H7 (cell line): ENCODE measurements at regions not wholly inside any gene's neighbourhood (a gene's known extent, or its start where the extent isn't known, plus 50 kb on each side); places are given as distances from the start of the nearest gene placed in this dataset.

ENCODE experiments used
- DNase-seq: peaks from one replicate; pipeline ENCODE4 v3.0.0; 2012
- H3K27me3 ChIP-seq: 2 replicates; pipeline ENCODE4 v1.6.0; 2011; ENCODE audit warnings: mild to moderate bottlenecking, low read length; ENCODE audit not compliant: control insufficient read depth, insufficient read depth
- H3K36me3 ChIP-seq: replicated peaks from 2 replicates; pipeline ENCODE4 v1.5.1; 2011; ENCODE audit warnings: low read length; ENCODE audit not compliant: control insufficient read depth, insufficient read depth
- H3K4me3 ChIP-seq: 2 replicates; pipeline ENCODE4 v1.5.1; 2011; ENCODE audit warnings: low read depth, mild to moderate bottlenecking, control low read depth, low read length, moderate library complexity; ENCODE audit not compliant: insufficient read depth

DNA sequence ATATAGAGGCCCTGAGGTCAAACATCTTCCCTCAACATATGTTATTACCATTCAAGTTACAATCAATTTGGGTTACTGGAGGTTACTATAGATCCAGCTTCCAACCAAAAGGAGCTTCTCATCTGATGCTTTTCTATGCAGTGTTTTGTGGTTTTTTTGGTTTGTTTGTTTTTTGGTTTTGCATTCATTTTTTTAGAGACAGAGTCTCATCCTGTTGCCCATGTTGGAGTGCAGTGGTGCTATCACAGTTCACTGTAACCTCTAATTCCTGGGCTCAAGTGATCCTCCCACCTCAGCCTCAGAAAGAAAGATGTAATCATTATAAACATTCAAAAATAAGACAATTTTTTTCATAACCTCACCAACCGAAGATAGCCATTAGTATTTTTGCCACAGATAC is 124.4 kb upstream of the JARID2 start:
- no peaks in the 10 kb centered on the region for H3K36me3 ChIP-seq
- no peaks in the 10 kb centered on the region for H3K27me3 ChIP-seq
- DNase-seq = no peak
- no peak overlapping the region for H3K4me3 ChIP-seq

- DNase-seq = no peak
- no peaks in the 10 kb centered on the region for H3K27me3 ChIP-seq
- no peaks in the 10 kb centered on the region for H3K36me3 ChIP-seq
- H3K4me3 ChIP-seq = no peak overlapping the region
These were observed 123.8 kb upstream of the JARID2 start for GRCh38 chr6:15121977-15122550.

DNA sequence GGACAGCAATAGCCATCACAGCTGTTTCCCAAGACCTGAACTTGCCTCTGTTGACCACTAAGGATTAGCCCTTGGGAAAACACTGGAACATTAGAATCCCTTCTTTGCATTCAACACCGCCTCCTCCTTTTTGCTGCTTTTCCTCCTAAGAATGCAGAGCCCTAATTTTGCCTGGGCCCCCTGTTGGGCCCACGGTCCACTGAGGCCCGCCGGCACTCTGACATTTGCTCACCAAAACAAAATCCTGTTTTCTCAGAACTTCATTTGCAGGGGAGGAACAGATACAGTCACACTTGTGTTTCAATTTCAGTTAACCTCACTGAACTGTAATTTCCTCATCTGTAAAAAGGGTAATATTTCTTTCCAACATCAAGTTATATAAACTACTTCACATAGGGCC is 116.0 kb upstream of the JARID2 start:
- no peak overlapping the region for H3K4me3 ChIP-seq
- peak; percentile 47 for DNase-seq

DNA sequence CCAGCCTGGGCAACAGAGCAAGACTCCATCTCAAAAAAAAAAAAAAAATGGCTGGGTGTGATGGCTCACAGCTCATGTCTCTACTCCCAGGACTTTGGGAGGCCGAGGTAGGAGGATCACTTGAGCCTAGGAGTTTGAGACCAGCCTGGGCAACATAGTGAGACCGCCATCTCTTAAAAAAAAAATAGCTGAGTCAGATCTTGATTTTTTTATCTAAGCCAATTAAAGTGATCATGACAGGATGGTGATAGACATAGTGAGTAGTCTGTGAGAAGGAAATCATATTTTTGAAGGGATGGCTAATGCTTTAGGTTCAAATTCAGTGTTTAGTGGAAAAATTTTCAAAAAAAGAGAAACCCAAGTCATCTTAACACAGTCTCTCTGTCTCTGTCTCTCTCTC is 114.6 kb upstream of the JARID2 start:
- no peak overlapping the region for H3K4me3 ChIP-seq
- DNase-seq = no peak
- no peaks in the 10 kb centered on the region for H3K27me3 ChIP-seq
- H3K36me3 ChIP-seq = no peaks in the 10 kb centered on the region

More for the DNA sequence above, 116.0 kb upstream of the JARID2 start:
- H3K27me3 ChIP-seq = no peaks in the 10 kb centered on the region
- no peaks in the 10 kb centered on the region for H3K36me3 ChIP-seq

DNA sequence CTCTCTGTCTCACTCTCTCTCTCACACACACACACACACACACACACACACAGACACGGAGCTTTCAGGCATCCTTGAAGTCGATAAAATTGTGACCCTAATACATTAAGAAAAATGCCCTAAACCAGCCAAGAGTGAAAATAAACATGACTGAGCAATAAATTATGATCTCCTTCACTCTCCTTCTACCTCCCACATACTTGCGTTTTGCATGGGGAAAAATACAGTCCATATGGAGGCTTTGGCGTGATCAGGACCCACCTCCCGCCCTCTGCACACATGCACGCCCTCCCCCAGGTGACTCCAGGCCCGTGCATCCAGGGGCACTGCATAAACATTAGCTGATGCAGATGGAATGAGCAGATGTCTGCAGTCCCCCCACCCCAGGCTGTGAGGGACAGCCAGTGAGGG is 114.2 kb upstream of the JARID2 start:
- Histone ChIP-seq H3K27me3 (no peaks in the 10 kb centered on the region), H3K4me3 (no peak overlapping the region), H3K36me3 (no peaks in the 10 kb centered on the region)
- no peak for DNase-seq

DNA sequence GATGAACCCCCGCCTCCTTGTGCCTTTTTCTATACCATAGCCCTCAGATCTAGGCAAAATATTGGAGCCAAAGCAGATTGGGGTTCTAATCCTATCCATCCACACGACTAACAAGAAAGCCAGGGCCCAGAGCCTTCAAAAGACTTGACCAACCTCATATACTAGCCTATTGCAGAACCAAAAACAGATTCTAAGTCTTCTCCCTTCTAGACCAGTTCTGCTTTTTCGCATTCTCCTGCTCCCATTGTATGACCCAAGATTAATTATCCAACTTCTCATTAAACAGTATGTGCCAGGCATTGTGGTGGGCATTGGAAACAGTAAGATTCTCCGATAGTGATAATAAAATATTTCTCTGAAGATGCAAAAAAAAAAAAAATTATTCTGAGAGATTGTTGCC is 113.7 kb upstream of the JARID2 start:
- Histone ChIP-seq H3K27me3 (no peaks in the 10 kb centered on the region), H3K36me3 (no peaks in the 10 kb centered on the region), H3K4me3 (no peak overlapping the region)
- DNase-seq = no peak

DNA sequence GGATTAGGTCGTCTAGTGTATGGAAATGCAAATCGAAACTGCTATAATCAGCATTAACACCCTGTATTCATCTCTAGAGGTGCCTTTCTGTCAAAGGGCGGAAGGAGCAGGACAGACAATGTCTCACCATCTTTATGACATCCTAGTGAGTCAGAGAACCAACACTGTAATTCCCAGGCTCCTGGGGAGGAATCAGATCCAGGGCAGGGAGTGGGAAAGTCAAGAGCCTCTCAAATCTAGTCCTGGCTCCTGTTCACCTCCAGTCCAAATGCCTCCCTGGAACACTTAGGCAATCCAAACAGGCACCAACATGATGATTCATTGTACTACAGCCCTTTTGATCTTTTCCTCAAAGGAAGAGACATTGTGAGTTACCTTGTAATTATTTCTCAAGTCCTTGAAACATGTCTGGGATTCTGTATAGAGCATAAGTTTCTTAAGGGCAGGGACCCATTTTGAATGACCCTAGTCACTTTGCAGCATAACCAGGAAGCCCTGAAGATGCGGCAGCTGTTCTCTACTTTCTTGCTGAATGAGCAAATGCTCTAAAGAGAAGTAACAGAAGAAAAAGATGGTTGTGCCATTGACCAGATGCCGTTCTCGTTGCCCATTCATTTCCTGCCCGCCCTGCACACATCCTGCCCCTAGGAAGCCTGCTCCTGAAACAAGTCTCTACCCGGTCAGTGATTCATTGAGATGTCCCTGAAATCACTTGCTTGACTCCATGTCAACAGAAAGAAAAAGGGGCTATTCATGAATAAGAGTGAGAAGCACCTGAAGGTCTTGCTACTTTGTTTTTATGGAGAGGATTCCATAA is 112.8 kb upstream of the JARID2 start:
- Histone ChIP-seq H3K4me3 (no peak overlapping the region), H3K36me3 (no peaks in the 10 kb centered on the region), H3K27me3 (no peaks in the 10 kb centered on the region)
- no peak for DNase-seq

- Histone ChIP-seq H3K36me3 (no peaks in the 10 kb centered on the region), H3K4me3 (no peak overlapping the region), H3K27me3 (no peaks in the 10 kb centered on the region)
- no peak for DNase-seq
These were observed 108.8 kb upstream of the JARID2 start for GRCh38 chr6:15137086-15137485.

DNA sequence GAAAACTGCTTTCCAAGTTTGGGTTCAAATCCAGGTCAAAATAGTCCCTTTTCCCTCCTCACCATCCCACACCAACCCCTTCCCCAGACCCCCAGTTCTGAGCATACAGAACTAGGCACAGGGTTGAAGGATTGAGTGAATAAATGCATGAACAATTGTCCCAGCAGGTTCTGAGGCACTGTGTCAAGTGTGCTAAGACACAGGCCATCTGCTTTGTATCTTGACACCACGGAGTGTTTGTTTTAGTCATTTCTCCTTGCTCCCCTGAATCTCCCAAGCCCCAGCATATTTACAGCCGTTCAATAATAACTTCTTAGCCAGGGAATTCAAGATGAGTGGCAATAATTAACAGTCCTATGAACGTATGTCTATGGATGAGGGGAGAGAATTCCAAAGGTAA is 102.8 kb upstream of the JARID2 start:
- DNase-seq = no peak
- Histone ChIP-seq H3K4me3 (no peak overlapping the region), H3K27me3 (no peaks in the 10 kb centered on the region), H3K36me3 (no peaks in the 10 kb centered on the region)

GRCh38 chr6:15143540-15143939 is 102.3 kb upstream of the JARID2 start:
- no peaks in the 10 kb centered on the region for H3K36me3 ChIP-seq
- H3K4me3 ChIP-seq = no peak overlapping the region
- H3K27me3 ChIP-seq = no peaks in the 10 kb centered on the region
- no peak for DNase-seq

- no peak for DNase-seq
- Histone ChIP-seq H3K36me3 (no peaks in the 10 kb centered on the region), H3K4me3 (no peak overlapping the region), H3K27me3 (no peaks in the 10 kb centered on the region)
These were observed 100.0 kb upstream of the JARID2 start for GRCh38 chr6:15145821-15146220.

DNA sequence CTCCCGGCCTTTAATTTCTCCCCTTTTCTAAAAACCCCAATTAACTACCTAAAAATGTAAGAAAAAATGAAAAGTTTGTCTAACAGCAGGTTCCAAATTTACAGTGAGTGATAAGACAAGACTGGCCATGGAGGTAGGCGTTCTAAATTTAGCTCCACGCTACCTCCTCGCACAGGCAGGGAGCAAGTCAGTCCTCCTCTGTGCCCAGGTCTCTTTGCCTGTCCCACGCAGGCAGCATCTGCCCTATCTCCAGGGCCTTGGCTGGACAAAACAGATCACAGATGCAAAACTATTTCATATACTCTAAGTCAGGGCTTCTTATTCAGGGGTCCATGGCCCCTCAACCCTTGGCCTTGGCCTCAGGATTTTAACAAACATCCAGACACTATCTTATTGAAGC is 98.0 kb upstream of the JARID2 start:
- DNase-seq = no peak
- H3K4me3 ChIP-seq = no peak overlapping the region
- no peaks in the 10 kb centered on the region for H3K27me3 ChIP-seq
- H3K36me3 ChIP-seq = no peaks in the 10 kb centered on the region

GRCh38 chr6:15148356-15148946 is 97.4 kb upstream of the JARID2 start:
- no peaks in the 10 kb centered on the region for H3K27me3 ChIP-seq
- no peak for DNase-seq
- H3K36me3 ChIP-seq = no peaks in the 10 kb centered on the region
- no peak overlapping the region for H3K4me3 ChIP-seq

DNA sequence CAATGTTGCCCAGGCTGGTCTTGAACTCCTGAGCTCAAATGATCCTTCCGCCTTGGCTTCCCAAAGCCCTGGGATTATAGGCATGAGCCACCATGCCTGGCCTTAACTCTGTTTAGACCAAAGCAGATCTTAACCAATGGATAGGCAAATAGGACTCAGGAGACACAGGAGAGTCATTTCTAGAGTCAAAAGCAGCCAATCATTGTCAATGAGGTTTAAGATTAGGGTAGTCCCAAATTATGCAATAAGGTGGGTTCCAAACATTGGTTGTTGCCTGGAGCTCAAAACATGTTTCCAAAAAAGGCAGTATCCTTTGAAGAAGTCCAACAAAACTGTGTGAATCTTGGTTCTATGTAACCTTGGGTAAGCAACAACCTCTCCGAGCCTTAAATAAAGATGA is 95.7 kb upstream of the JARID2 start:
- DNase-seq = no peak
- Histone ChIP-seq H3K27me3 (no peaks in the 10 kb centered on the region), H3K36me3 (no peaks in the 10 kb centered on the region), H3K4me3 (no peak overlapping the region)

- H3K27me3 ChIP-seq = no peaks in the 10 kb centered on the region
- no peak for DNase-seq
- H3K4me3 ChIP-seq = no peak overlapping the region
- no peaks in the 10 kb centered on the region for H3K36me3 ChIP-seq
These were observed 93.2 kb upstream of the JARID2 start for GRCh38 chr6:15152700-15153099.
